HUES6 (cell line): ENCODE measurements at regions not wholly inside any gene's neighbourhood (a gene's known extent, or its start where the extent isn't known, plus 50 kb on each side); places are given as distances from the start of the nearest gene placed in this dataset.
A peak's percentile ranks its signal among the peaks of the same experiment; 100 is the strongest.

Experiments
- H3K27ac ChIP-seq: 2 replicates; pipeline ENCODE4 v1.7.0; 2013; ENCODE audit warnings: low read depth, mild to moderate bottlenecking, low read length, inconsistent platforms
- H3K27me3 ChIP-seq: 2 replicates; pipeline ENCODE4 v1.6.1; 2013; ENCODE audit warnings: low read length; ENCODE audit not compliant: control insufficient read depth, insufficient read depth
- H3K36me3 ChIP-seq: 2 replicates; pipeline ENCODE4 v1.6.1; 2013; ENCODE audit warnings: low read length; ENCODE audit not compliant: control insufficient read depth, insufficient read depth
- H3K4me1 ChIP-seq: 2 replicates; pipeline ENCODE4 v1.6.1; 2013; ENCODE audit warnings: low read length; ENCODE audit not compliant: control insufficient read depth, insufficient read depth
- H3K4me3 ChIP-seq: 2 replicates; pipeline ENCODE4 v1.5.1; 2013; ENCODE audit warnings: low read depth, low read length
- H3K9ac ChIP-seq: one replicate; pipeline ENCODE4 v1.6.1; 2013; ENCODE audit warnings: mild to moderate bottlenecking, low read length
- H3K9me3 ChIP-seq: 2 replicates; pipeline ENCODE4 v1.6.1; 2013; ENCODE audit warnings: low read depth, low read length; ENCODE audit not compliant: control insufficient read depth, insufficient read depth

- Histone ChIP-seq H3K27ac (no peak overlapping the region), H3K36me3 (no peaks in the 10 kb centered on the region), H3K4me1 (peaks cover 10% of the 10 kb centered on the region), H3K9me3 (no peaks in the 10 kb centered on the region; the same call in 1 of the 2 replicates), H3K9ac (no peak overlapping the region), H3K4me3 (no peak overlapping the region), H3K27me3 (peaks cover 19% of the 10 kb centered on the region)
Observed at GRCh38 chr3:194738254-194739093, 52.8 kb downstream of the FAM43A start.

GRCh38 chr3:194739498-194740284 is 54.0 kb downstream of the FAM43A start:
- H3K27me3 ChIP-seq: peaks cover 19% of the 10 kb centered on the region

DNA sequence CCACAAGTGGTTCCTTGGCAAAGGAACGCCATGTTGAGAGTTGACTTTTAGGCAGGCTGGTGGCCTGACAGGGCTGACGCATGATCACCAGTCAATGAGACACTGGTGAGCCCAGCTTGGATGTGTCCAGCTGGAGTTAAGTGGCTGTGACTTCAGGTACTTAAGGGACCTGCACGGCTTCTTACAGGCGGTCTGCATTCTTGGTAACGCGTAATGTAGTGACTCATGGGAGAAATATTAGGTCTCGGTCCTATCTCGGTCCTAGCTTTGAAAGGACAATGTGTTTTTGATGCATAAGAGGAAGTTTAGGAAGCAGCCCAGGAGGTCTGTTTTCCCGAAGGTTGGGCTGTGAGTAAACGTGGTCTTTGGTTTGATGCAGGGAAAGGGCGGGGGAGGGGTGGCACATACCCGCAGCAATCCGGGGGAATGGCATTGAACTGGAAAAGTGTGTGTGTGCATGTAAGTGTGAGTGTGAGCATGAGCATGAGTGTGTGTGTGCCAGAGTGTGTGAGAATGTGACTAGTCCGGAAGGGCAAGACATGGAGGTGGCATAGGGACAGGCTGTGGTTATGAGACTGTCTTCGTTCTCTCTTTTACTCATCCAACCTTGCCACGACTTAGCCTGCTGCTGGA is 55.3 kb downstream of the FAM43A start:
- no peak overlapping the region for H3K9ac ChIP-seq
- H3K36me3 ChIP-seq: no peaks in the 10 kb centered on the region
- H3K9me3 ChIP-seq: no peaks in the 10 kb centered on the region
- peaks cover 16% of the 10 kb centered on the region for H3K27me3 ChIP-seq
- peak overlapping the region; percentile 4; the same call in 1 of the 2 replicates for H3K4me3 ChIP-seq
- no peak overlapping the region; the same call in 1 of the 2 replicates for H3K27ac ChIP-seq
- H3K4me1 ChIP-seq: peaks cover 15% of the 10 kb centered on the region

More at GRCh38 chr3:194739498-194740284, 54.0 kb downstream of the FAM43A start:
- Histone ChIP-seq H3K9me3 (no peaks in the 10 kb centered on the region; the same call in 1 of the 2 replicates), H3K4me1 (peaks cover 10% of the 10 kb centered on the region), H3K27ac (no peak overlapping the region), H3K4me3 (no peak overlapping the region), H3K36me3 (no peaks in the 10 kb centered on the region), H3K9ac (no peak overlapping the region)

- H3K4me3 ChIP-seq: no peak overlapping the region
- H3K36me3 ChIP-seq: no peaks in the 10 kb centered on the region
- no peak overlapping the region for H3K27ac ChIP-seq
- peaks cover 7% of the 10 kb centered on the region for H3K27me3 ChIP-seq
- no peaks in the 10 kb centered on the region for H3K9me3 ChIP-seq
- H3K4me1 ChIP-seq: peaks cover 15% of the 10 kb centered on the region
- no peak overlapping the region for H3K9ac ChIP-seq
Observed at GRCh38 chr3:194741916-194742315, 56.2 kb downstream of the FAM43A start.

DNA sequence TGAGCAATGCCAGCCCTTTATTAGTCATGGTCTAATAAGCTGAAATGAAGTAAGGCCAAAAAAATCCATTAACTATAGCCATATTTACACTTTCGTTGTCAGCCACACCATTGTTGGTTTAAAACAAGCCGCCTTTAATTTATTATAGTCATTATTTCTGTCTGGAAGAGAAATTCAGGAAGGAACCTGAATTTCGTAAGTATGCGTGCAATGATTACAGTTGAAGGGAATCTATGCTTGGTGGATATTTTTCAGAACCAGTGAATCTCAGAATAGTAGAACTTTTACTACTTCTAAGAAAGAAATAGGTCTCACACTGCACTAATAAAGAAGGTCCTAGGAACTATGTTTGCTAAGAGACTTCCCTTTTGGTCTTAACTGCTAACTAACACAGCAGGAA is 59.1 kb downstream of the FAM43A start:
- H3K4me3 ChIP-seq: no peak overlapping the region
- no peaks in the 10 kb centered on the region for H3K36me3 ChIP-seq
- H3K4me1 ChIP-seq: peaks cover 35% of the 10 kb centered on the region
- H3K9me3 ChIP-seq: no peaks in the 10 kb centered on the region
- no peak overlapping the region for H3K9ac ChIP-seq
- H3K27me3 ChIP-seq: no peaks in the 10 kb centered on the region
- H3K27ac ChIP-seq: no peak overlapping the region

DNA sequence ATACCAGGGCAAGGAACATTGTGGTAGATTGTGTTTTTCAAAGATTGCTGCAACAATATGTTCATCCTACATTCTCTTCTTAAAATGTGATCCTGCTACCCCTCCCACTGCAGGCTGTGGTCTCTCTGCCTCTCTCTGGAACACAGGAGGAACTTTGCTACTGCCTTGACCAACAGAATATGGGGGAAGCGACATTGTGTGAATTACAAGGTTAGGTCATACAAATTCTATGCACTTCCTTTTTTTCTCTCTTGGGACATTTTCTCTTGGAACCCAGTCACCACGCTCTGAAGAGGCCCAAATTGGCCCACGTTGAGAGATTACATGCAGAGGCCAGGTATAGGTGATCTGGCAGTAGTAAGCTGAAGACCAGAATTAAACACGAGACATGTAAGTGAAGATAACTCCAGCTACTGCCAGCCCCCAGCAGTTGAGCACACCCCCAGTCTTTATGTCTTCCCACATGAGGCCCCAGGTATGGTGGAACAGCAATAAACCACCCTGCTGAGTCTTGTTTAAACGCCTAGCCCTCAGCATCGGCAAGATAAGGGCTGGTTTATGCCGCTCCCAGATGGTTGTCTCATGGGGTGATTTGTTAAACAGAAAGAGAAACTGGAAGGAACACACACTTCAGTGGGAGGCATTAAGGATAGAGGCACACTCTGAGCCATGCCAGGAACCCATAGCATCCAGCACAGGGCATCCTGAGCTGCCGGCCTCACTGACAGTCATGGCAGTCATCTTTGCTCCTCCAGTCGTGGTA is 59.9 kb downstream of the FAM43A start:
- no peak overlapping the region for H3K27ac ChIP-seq
- H3K27me3 ChIP-seq: no peaks in the 10 kb centered on the region
- no peaks in the 10 kb centered on the region for H3K9me3 ChIP-seq
- no peak overlapping the region for H3K4me3 ChIP-seq
- no peak overlapping the region for H3K9ac ChIP-seq
- no peaks in the 10 kb centered on the region for H3K36me3 ChIP-seq
- H3K4me1 ChIP-seq: peaks cover 40% of the 10 kb centered on the region

DNA sequence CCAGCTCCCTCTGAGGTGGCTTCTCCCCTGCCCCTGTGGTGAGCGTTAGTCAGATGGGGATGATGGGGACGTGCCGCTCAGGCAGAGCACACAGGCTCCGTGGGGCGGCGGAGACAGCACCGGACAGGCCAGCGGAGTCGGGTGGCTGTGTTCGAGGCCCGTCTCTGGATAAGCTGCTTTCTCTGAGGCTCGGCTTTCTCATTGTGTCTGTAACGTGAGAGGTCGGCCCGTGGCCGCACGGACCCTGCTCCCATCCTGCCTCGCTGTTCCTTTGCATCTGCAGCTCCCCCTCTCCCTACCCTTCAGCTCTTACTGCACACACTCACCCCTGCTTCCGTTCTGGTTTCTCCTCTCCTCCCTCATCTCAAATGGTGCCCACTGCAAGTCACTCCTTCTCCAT is 62.5 kb downstream of the FAM43A start:
- no peak overlapping the region for H3K9ac ChIP-seq
- H3K9me3 ChIP-seq: no peaks in the 10 kb centered on the region
- peaks cover 32% of the 10 kb centered on the region for H3K4me1 ChIP-seq
- no peak overlapping the region for H3K4me3 ChIP-seq
- H3K27ac ChIP-seq: no peak overlapping the region
- H3K27me3 ChIP-seq: no peaks in the 10 kb centered on the region
- H3K36me3 ChIP-seq: no peaks in the 10 kb centered on the region

GRCh38 chr3:194749631-194750490 is 64.2 kb downstream of the FAM43A start:
- no peak overlapping the region for H3K27ac ChIP-seq
- H3K27me3 ChIP-seq: no peaks in the 10 kb centered on the region

GRCh38 chr3:194750491-194750828 is 64.8 kb downstream of the FAM43A start:
- Histone ChIP-seq H3K27me3 (no peaks in the 10 kb centered on the region), H3K27ac (no peak overlapping the region)

More at GRCh38 chr3:194749631-194750490, 64.2 kb downstream of the FAM43A start:
- H3K4me3 ChIP-seq: no peak overlapping the region
- H3K4me1 ChIP-seq: peaks cover 32% of the 10 kb centered on the region
- no peaks in the 10 kb centered on the region for H3K9me3 ChIP-seq
- H3K9ac ChIP-seq: no peak overlapping the region
- no peaks in the 10 kb centered on the region for H3K36me3 ChIP-seq

More at GRCh38 chr3:194750491-194750828, 64.8 kb downstream of the FAM43A start:
- Histone ChIP-seq H3K36me3 (no peaks in the 10 kb centered on the region), H3K9ac (no peak overlapping the region), H3K4me3 (no peak overlapping the region), H3K9me3 (no peaks in the 10 kb centered on the region), H3K4me1 (peaks cover 27% of the 10 kb centered on the region)
